GM13976 (cell line): ENCODE measurements at regions not wholly inside any gene's neighbourhood (a gene's known extent, or its start where the extent isn't known, plus 50 kb on each side); places are given as distances from the start of the nearest gene placed in this dataset.
"Not testable (repeated sequence)": the region's sequence is repeated elsewhere in the genome, so short reads cannot be mapped to it uniquely, and the experiment has no call there.

Experiments used
- DNase-seq: peaks from one replicate; pipeline ENCODE4 v3.0.0; 2012; ENCODE audit warnings: low spot score
- in situ Hi-C: fragments of 300-500 bp; cut with MboI; formaldehyde crosslinking; loops from one replicate; pipeline ENCODE4 v1.12.0; 2022; ENCODE audit warnings: low sequenced_read_pairs, mixed read lengths, inconsistent platforms; ENCODE audit not compliant: unreplicated experiment
- TF ChIP-seq, protein P1 (sequence below): IDR thresholded peaks from 2 replicates; pipeline ENCODE4 v1.5.1; 2012; ENCODE audit warnings: borderline replicate concordance, mild to moderate bottlenecking; ENCODE audit not compliant: insufficient read depth; ENCODE audit errors: extremely low read depth, missing control alignments, control extremely low read depth

DNA sequence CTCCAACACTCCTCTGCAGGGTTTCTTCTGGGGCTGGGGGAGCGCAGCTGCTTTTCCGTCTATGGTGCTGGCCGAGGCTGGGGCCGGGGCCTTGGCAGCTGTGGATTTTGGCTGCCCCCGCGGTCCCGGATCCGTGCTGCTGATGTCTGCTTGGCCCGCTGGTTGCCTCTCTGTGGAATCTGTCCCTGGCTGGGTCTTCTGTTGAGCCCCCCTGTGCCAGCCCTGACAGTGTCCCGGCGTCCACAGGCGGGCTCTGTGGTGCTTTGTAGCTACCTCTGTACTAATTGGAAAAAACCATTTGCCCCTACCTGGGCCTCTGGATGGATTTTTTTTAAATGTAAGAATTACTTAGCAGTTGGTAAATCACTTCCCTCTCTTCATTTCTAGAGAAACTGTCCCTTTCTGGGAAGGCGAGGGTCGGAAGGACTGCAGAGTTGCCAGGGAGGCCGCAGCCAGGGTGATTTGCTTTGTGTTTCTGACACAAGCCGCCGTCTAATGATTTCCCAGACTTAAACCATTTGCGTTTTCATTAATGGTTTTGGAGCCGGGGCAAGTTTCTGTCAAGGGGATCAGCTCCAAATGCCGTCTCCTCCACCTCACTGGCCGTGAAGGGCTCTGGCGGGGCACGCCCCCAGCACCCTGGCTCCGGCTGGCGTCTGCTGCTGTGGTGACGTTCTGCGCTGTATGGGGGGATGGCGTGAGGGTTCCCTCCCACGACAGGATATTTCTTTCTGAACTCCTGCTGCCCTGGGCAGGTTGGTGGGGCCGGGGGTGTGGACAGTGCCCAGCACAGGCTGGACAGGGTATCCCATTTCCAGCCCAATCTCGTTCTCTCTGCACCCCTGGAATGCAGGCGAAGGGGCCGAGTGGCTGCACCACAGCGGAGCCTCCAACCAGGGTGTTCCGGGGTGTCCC is 201.7 kb downstream of the LAT start:
- DNase-seq, in situ Hi-C loops: not testable (repeated sequence)

DNA sequence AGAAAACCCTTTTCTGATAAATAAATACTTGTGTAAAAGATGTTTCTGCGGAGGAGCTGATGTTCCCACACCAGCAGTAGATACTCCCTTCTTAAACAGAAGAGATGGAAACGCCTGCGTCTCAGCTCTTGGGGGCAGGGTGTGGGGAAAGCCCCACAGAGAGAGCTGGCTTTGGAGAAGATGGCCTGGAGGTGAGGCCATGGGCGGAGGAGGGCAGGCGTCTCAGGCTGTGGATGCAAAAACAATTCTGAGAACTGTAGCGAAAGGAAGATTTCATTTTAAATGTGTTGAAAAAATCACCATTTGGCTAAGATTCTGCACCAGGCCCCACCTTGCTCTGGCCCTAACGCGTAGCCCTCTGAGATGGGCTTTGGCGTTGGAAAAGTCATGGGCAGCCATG is 201.0 kb downstream of the LAT start:
- in situ Hi-C loops, DNase-seq: not testable (repeated sequence)

DNA sequence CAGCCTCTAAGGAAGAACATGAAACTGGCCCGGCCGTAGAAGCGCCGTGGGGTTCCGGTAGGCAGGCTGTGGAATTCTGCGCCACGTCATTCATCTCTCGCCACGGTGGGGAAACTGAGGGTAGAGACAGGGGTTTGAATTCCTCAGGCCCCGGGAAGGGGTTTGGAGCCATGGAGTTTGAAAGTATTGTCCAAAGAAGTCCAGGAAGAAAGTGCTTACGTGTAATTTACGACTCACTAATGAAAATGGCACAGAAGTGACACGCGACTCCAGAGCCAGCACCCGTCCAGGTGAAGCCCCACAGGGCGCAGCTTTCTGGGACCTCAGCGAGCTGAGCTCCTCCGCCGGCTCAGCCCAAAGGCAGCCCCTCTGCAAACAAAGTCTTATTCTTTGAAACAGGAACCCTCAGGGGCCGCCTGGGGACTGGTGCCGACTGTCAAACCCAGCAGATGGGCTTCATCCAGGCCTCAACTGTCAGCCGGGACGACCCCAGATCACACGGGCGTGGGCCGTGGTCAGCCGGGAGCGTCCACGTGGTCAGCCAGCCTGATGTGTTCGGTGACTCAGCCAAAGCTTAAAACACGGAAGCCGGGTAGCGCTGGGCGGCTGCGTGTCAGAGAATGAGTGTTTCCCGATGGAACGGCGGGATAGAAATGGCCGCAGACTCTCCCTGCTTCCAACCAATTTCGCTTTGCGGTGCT is 200.0 kb downstream of the LAT start:
- DNase-seq, in situ Hi-C loops: not testable (repeated sequence)

DNA sequence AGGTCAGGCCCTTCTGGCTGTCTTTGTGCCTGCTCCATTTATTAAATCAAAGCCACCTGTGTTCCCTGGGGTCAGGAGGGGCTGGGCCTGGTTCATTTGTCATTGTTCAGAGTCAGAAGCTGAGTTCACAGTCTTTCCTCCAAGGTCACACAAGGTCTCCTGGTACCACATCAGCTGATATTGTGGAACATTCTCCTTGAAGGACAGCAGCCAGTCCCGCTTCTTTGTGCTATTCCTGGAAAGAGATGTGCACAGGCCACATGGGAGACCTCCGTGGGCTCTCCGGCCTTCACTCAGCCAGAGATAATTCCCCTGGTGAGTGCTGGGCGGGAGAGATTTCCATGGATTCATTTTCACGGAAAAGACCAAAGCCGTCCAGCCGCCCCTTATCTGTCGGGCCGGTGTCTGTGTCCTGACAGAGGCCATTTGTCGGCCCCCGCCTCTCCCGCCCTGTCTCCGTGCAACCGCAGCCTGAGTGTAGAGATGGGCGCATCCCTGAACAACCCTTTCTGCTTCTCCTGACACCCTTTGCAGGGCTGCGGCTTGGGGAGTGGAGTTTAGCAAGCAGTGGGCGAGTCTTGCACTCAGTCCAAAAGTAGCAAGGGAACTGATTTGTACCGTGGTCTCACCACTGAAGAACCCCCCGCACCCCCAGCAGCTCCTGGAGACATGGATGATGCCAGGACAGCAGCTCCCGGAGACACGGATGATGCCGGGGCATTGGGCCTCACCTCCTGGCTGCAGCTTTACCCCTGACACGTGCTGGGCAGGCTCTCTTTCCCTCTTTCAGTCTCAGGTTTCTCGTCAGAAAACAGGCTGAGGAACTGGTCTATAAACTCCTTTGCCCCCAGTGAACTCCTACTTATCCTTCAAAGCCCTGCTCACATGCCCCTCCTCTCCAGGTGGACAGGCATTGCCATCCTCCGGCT is 198.4 kb downstream of the LAT start:
- DNase-seq, in situ Hi-C loops: not testable (repeated sequence)

DNA sequence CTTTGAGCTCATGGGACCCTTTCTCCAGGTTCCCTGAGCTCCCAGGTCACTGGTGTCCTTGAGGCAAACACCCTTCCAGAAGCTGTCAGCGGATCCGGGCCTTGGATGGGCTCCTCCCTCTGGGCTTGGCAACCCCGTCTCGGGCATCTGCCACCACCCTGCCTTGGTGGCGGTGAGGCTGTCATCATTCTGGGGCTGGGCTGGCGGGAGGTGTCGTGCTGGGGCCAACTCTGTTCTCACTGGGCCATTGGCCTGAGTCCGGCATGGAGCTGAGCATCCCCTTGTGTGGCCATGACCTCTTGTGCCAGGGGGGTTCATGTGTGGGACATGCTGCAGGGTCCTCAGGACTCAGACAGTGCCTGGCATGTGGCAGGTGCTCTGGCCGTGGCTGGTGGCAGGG is 197.6 kb downstream of the LAT start:
- in situ Hi-C loops: no loop called here
- no peak for DNase-seq
- TF ChIP-seq, protein P1, sequence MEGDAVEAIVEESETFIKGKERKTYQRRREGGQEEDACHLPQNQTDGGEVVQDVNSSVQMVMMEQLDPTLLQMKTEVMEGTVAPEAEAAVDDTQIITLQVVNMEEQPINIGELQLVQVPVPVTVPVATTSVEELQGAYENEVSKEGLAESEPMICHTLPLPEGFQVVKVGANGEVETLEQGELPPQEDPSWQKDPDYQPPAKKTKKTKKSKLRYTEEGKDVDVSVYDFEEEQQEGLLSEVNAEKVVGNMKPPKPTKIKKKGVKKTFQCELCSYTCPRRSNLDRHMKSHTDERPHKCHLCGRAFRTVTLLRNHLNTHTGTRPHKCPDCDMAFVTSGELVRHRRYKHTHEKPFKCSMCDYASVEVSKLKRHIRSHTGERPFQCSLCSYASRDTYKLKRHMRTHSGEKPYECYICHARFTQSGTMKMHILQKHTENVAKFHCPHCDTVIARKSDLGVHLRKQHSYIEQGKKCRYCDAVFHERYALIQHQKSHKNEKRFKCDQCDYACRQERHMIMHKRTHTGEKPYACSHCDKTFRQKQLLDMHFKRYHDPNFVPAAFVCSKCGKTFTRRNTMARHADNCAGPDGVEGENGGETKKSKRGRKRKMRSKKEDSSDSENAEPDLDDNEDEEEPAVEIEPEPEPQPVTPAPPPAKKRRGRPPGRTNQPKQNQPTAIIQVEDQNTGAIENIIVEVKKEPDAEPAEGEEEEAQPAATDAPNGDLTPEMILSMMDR: no peak

DNA sequence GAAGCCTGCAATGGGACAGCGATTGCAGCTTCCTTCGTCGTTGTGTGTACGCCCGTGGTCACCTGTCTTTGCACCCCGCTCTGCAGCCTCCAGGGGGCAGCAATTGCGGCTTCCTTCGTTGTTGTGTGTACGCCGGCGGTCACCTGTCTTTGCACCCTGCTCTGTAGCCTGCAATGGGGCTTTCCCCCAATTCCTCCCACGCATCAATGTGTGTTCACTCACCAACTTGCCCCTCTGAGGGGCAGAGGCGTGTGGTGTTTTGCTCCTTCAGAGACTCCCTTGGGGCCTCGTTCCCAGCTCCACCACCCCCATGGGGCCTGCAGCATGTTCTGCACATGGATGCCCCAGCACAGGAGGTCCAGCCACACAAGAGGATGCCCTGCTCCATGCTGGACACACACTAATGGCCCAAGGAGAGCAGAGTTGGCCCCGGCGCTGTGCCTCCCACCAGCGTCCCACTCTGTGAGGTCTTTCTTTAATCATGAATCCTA is 197.1 kb downstream of the LAT start:
- DNase-seq, in situ Hi-C loops: not testable (repeated sequence)

DNA sequence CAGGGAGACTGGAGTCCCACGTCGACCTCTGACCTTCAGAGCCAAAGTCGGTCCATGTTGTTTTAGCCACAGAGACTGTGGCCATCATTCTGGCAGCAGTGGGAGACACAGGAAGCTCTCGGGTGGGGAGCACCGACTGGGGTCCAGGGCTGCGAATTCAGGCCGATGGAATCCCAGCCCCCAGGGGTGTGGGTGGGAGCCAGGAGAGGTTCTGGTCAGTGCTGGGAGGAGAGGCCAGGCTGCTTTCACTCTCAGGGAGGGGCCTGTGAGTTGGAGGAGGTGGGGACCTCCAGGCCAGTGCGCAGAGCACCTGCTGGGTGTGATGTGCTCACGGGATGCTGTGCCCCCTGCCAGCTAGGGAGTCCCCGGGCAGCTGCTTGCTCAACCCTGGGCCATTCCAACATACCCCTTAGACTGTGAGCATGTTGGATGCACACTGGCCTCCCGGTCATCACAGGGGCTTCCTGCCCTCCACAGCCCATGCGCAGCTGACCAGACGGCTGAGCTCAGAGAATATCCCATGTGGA is 196.5 kb downstream of the LAT start:
- DNase-seq, in situ Hi-C loops: not testable (repeated sequence)

DNA sequence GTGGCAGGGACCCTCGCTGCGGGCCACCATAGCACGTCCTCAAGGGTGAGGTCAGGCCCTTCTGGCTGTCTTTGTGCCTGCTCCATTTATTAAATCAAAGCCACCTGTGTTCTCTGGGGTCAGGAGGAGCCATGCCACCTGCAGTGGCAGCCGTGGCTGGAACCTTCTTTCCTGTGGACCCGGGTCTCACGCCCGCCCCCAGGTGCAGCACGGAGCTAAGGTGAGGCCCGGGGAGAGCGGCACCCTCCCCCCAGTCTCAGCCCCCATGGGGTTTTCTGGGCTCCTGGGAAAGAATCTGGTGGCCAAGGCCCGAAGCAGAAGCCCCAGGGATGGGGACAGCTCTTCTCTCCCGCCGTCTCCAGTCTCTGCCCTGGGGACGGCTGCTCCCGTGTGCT is 195.4 kb downstream of the LAT start:
- DNase-seq, in situ Hi-C loops: not testable (repeated sequence)

DNA sequence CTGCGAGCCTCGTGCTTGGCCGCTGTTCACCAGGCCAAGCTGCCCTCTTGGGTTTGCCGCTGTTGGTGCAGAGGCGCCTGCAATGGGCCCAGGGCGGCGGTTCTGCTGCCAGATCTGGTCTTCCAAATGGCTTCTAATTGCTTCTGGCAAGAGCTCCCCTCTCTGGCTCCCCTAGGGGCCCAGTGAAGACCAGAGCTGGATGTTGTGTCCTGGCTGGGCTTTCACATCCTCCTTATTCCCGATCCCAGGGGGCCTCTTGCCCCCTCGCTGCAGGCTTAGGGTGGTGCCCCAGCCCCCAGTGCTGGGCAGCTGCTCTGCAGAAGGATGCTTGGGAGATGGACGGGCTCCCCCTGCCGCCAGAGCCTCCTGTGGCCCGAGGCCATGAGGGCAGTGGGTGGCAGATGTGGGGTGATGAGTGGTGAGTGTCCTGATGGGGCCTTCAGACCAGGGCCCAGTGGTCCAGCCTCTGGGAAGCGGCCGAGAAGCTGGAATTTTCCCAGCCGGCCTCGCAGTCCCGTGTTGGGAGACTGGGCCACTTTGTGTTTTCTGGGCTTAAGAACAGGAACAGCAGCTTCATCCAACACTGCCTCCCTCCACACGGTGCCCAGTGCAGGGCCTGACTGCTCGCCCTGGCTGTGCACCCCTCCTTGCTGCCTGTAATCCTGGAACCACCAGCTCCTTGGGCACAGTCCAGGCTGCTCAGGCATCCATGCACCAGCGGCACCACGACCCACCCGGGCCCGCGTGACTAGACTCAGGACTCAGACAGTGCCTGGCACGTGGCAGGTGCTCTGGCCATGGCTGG is 194.8 kb downstream of the LAT start:
- in situ Hi-C loops, DNase-seq: not testable (repeated sequence)

DNA sequence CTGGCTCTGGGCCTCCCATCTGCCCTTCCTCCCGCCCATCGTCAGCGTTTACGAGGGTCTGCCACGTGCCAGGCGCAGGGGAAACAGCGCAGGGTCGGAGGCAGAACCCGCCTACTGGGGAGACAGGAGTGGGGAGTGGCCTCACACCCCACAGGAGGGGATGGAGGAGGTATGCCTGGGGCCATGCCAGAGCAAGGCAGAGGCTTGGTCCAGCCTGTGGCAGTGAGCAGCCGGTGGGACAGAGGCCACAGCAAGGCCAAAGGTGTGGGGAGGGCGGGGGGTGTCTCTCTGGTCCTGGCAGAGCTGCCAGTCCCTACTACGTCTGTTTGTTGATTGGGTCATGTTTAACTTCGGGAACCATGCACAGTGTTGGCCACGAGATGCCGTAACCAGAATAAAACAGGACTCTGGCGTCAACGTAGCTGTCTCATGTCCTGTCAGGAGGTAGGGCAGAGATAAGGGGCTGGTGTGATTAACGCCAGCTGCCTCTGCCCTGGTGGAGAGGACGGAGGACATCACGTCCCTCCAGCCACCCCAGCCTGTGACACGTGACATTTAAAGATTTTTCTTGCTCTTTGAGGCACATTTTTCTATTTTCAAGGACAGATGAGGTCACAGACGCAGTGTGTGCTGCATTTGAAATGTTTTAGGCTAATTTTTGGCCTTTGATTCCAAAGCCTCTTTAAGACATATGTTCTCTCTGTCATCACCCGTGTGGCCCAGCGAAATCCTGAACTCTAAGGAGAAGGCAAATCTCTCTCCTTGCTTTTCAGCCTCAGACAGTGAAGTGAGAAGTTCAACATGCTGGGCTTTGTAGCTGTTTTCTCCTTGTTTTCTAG is 193.3 kb downstream of the LAT start:
- DNase-seq, in situ Hi-C loops: not testable (repeated sequence)

DNA sequence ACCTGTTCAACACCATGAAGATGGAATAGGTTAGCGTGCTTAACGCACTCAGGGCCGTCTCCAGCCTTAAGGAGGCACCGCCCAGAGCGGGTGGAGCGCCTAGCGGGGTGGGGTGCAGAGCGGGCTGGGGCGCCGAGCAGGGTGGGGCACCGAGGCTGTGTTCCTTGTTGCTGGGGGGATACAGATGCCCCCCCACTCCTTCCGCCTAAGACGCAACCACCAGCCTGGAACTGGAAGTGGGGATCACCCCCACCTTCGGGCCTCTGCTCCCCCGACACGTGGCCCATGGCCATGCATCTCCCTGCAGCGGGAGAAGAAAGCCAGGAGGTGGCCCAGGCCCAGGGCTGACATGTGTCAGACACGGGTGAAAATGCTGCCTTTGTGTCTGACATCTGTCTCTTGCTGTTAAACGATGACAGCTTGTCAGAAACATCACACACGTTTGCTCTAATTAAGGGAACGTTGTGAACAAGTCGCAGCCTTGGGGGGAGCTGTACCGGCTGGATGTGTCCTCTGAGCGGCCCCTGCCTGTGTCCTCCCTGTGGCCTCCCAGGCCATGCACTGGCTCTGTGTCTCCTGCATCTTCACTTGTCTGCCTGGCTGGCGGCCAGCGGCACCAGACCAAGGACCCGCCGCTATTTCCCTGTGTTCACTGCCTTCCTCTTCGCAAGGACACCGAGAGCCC is 192.5 kb downstream of the LAT start:
- not testable (repeated sequence) for DNase-seq

DNA sequence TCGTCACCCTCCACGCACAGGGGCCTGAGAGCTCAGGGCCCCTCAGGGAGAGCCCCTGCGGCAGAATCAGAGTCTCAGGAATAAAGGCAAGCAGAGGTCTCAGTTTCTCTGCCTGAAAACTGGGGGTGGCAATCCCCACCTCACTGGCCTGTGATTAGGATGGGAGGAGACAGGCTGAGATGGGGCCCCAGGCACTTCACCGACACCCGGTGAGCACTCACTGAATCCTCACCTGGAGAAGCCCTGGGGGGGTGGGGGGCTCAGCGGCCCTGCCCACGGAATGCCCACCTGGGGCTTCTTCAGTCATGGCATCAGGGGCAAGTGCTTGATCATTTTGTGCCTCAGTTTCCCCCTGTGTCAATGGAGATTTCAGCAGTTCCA is 192.0 kb downstream of the LAT start:
- DNase-seq, in situ Hi-C loops: not testable (repeated sequence)

More for the DNA sequence above, 192.5 kb downstream of the LAT start:
- in situ Hi-C loops: not testable (repeated sequence)

DNA sequence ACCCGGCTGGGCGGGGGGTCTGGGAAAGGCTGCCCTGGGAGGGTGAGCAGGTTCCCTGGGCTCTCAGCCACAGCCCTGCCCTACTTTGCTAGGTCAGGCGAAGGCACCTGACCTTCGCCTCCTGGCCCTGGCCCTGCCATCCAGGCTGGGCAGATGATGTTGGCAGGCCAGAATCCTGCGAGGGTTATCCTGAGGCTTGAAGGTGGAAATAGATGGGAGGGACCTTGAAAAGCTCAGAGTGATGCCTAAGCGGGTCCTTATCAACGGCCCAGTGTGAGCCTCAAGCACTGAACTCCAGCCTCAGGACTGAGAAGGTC is 191.3 kb downstream of the LAT start:
- DNase-seq, in situ Hi-C loops: not testable (repeated sequence)

DNA sequence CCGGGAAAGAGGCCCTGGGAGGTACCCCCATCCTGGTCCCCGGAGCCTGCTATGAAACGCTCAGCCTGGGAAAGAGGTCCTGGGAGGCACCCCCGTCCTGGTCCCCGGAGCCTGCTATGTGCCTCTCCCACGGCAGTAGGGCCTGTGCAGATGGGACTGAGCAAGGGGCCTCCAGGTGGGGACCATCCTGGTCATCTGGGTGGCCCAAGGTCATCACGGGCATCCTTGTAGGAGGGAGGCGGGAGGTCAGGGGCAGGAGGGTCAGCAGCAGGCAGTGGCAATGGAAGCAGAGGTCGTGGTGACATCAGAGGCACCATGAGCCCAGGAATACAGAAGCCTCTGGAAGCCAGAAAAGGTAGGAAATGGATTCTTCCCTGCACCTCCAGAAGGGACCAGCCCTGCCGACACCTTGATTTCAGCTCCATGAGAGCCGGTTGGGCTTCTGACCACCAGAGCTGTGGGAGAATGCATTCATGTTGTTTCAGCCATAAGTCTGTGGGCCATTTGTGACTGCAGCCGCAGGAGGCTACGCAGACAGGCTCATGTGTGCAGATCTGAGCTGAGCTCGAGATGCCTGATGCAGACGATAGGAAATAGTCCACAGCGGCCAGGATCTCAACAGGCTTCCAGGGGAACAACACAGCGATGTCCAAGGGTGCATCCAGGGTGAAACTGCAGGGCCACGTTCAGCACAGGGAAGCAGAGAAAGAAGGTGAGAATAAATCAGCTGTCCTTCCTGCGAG is 190.7 kb downstream of the LAT start:
- in situ Hi-C loops, DNase-seq: not testable (repeated sequence)
